Ramos (cell line): ENCODE measurements at regions not wholly inside any gene's neighbourhood (a gene's known extent, or its start where the extent isn't known, plus 50 kb on each side); places are given as distances from the start of the nearest gene placed in this dataset.
"Not testable (repeated sequence)": the region's sequence is repeated elsewhere in the genome, so short reads cannot be mapped to it uniquely, and the experiment has no call there.

Experiments
- in situ Hi-C: fragments of 300-500 bp; cut with MboI; formaldehyde crosslinking; loops from one replicate; pipeline ENCODE4 v1.14.3; 2022; ENCODE audit warnings: low sequenced_read_pairs; ENCODE audit not compliant: unreplicated experiment

DNA sequence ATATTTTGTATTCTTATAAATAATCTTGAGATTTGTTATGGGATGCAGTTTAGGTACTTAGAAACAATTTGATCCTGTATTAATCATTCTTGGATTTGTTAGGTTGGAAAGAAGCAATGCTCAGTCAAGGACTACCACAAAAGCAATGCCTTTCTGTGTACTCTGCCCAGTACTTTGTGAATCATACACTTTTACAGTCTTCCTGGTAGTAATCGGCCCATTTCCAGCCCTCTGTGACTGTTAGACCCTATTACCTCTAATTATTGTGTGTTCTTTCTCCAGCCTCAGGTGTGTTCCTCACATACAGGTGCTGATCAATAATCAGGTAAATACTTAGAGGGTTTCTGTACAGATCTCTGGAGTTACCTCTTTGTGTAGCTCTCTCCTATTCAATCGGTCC lies 609.0 kb downstream of the KCNH5 start:
- in situ Hi-C loops, result no loop called here

- in situ Hi-C loops, result no loop called here
Observed at GRCh38 chr14:62439210-62439609, 606.0 kb downstream of the KCNH5 start.

- in situ Hi-C loops, result no loop called here
Observed at GRCh38 chr14:62443796-62444195, 601.5 kb downstream of the KCNH5 start.

GRCh38 chr14:62445570-62445969 lies 599.7 kb downstream of the KCNH5 start:
- in situ Hi-C loops, result no loop called here

GRCh38 chr14:62451221-62451620 lies 594.0 kb downstream of the KCNH5 start:
- in situ Hi-C loops, result no loop called here

DNA sequence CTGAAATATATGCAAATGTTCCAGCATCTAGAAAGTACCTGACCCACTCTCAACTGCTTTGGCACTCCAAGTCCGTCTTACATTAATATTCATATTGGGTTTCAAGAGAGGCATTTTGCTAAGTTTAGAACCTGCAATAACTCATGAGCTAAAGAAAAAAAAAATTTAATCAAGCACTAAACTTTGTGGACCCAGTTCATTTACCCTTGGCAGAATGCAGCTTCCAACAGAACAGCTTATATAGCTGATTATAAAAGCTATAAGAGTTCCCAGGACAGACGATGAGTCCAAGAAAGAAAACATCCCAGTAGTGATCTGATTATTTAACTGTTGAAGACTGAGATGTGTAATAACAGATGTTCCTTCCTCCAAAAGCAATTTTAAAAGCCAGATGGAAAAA lies 592.0 kb downstream of the KCNH5 start:
- in situ Hi-C loops, result no loop called here

- in situ Hi-C loops, result no loop called here
Observed at GRCh38 chr14:62455446-62455845, 589.8 kb downstream of the KCNH5 start.

- in situ Hi-C loops, result no loop called here
Observed at GRCh38 chr14:62462988-62463387, 582.3 kb downstream of the KCNH5 start.

DNA sequence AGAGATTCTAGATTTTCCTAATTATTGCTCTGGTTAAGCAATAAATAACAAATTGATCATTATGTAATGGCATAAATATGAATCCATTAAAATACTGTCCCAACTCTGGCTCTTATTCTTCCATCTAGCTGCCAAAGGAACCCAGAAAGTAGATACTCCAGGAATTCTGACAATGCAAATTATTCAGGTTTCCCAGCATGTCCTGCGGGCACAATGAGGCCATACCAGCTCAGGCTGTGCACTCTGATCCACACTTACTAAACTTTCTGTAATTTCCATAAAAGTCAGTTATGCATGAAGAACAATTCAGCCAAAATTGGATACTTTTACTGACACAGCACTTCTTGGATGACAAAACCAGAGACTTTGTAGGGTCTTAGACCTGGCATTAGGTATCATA lies 576.3 kb downstream of the KCNH5 start:
- in situ Hi-C loops, result no loop called here

GRCh38 chr14:62470935-62471334 lies 574.3 kb downstream of the KCNH5 start:
- in situ Hi-C loops, result no loop called here

DNA sequence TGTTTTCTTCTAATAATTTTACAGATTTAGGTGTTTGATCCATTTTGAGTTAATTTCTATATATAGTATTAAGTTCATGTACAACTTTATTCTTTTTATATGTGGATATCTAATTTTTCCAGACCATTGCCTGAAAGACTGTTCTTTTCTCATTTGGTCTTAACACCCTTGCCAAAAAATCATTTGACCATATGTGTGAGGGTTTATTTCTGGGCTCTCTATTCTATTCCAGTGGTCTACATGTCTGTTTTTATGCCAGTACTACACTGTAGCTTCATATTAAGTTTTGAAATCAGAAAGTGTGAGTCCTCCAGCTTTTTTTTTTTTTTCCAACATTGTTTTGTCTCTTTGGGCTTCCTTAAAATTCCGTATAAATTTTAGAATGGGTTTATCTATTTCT lies 554.1 kb downstream of the KCNH5 start:
- in situ Hi-C loops, result no loop called here

DNA sequence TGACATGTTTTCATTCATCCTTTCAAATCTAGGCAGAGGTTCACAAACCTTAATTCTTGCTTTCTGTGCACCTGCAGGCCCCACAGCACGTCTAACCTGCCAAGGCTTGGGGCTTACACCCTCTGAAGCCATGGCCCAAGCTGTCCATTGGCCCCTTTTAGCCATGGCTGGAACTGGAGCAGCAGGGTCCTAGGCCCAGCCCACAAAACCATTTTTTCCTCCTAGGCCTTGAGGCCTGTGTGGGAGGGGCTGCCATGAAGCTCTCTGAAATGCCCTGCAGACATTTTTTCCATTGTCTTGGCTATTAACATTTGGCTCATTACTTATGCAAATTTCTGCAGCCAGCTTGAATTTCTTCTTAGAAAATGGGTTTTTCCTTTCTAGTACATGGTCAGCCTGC lies 547.5 kb downstream of the KCNH5 start:
- in situ Hi-C loops, result no loop called here

- in situ Hi-C loops, result no loop called here
Observed at GRCh38 chr14:62501021-62501750, 544.1 kb downstream of the KCNH5 start.

DNA sequence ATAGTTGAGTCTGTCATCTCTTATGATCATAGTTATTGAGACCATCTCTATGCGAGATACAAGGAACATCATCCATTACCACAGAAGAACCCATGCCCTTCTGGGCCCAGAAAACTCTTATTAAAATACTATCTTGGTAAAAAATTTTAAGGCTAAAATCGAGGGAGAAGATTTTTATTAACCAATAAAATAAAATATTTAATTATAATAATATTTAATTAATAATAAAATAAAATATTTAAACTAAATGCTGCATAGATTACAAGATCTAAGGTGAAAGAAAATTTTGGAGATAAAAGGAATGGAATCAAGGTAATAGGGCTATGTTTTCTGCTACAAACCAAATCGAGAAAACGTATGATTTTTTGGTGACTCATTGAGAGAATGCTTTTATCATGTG lies 540.2 kb downstream of the KCNH5 start:
- in situ Hi-C loops, result no loop called here

- in situ Hi-C loops, result not testable (repeated sequence)
Observed at GRCh38 chr14:62521309-62521708, 523.9 kb downstream of the KCNH5 start.

DNA sequence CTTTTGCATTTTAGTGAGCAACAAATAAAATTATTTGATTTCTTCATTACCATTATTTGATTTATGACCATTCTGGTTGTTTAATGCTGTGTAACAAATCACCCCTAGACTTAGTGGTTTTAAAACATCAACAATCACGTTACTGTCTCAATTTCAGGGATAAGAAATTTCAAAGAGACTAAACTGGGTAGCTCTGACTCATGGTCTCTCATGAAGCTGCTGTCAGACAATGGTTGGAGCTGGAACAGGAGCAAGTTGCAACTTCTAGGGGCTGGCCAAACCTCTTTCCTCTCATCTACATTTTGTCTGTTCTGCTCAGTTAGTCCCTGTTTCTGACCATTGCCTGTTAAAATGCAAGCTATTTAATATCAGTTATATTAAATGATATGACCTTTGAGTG lies 517.0 kb downstream of the KCNH5 start:
- in situ Hi-C loops, result no loop called here

- in situ Hi-C loops, result no loop called here
Observed at GRCh38 chr14:62532181-62532580, 513.1 kb downstream of the KCNH5 start.

DNA sequence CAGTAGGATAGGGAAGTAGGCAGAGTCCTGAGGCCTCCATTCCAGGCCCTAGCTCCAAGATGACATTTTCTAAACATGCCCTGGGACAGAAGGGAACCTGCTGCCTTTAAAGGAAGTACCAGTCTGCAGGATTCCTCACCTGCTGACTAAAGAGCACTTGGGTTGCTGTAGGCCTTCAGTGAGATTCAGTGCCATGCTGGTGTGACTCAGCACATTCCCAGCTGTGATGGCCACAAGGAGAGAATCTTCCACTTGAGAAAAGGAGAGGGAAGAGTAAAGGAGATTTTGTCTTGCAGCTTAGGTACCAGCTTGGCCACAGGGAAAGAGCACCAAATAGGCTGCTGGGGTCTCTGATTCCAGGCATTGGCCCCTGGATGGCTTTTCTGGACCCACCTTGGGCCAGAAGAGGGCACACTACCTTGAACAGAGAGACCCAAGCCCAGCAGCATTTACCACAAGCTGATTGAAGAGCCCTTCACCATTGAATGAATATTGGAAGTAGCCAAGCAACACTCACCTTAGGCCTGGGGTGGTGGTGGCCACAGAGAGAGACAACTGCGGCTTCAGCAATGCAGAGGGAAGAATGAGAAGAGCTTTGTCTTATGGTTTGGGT lies 498.3 kb downstream of the KCNH5 start:
- in situ Hi-C loops, result no loop called here

GRCh38 chr14:62557416-62557815 lies 487.8 kb downstream of the KCNH5 start:
- in situ Hi-C loops, result no loop called here

- in situ Hi-C loops, result no loop called here
Observed at GRCh38 chr14:62558451-62558850, 486.8 kb downstream of the KCNH5 start.

DNA sequence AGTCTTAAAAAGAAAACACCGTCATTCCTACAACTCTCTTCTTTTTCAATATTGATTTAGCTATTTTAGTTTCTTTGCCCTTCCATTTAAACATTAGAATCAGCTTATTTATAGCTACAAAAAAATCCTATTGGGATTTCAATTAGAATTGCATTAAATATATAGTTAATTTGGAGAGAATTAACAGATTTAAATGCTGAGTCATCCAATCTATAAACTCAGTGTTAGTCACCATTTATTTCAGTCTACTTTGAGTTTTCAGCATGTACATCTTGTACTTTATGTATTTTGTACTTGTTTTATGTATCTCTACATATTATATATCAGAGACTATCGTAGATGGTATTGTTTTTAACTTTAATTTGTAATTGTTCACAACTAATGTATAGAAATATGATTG lies 460.0 kb downstream of the KCNH5 start:
- in situ Hi-C loops, result no loop called here

DNA sequence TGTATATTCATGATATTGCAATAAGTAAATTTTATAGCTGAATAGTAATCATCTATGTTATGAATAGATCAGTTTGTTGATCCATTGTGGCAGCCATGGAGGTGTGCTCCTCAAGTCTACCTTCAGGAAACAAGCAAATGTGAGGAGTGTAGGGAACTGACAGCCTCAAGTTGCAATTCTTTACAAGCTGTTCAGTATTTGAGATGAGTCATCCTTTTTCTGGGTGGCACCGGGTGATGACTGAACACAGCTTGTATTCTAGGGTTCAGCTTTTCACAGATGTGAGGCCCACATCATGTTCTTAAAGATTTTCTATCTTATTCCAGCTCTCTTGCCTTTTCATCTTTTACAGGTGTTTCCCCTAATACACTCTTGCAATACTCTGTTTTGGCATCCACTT lies 452.4 kb downstream of the KCNH5 start:
- in situ Hi-C loops, result no loop called here
